GM21390 (cell line): ENCODE measurements at regions not wholly inside any gene's neighbourhood (a gene's known extent, or its start where the extent isn't known, plus 50 kb on each side); places are given as distances from the start of the nearest gene placed in this dataset.
"Not testable (repeated sequence)": the region's sequence is repeated elsewhere in the genome, so short reads cannot be mapped to it uniquely, and the experiment has no call there.

Experiments used
- ATAC-seq: cut with Tn5 transposase; IDR thresholded peaks from one replicate; pipeline ENCODE4 v1.9.1; 2021; ENCODE audit not compliant: unreplicated experiment

- no peak for ATAC-seq
Observed at GRCh38 chr15:20369500-20369899, 172.1 kb downstream of the GOLGA6L6 start.

GRCh38 chr15:20368974-20369373 lies 172.6 kb downstream of the GOLGA6L6 start:
- ATAC-seq = no peak

- ATAC-seq = no peak
Observed at GRCh38 chr15:20367093-20367492, 174.5 kb downstream of the GOLGA6L6 start.

GRCh38 chr15:20363591-20363990 lies 178.0 kb downstream of the GOLGA6L6 start:
- not testable (repeated sequence) for ATAC-seq

GRCh38 chr15:20361091-20361490 lies 180.5 kb downstream of the GOLGA6L6 start:
- no peak for ATAC-seq

- no peak for ATAC-seq
Observed at GRCh38 chr15:20358779-20359414, 182.7 kb downstream of the GOLGA6L6 start.

- no peak for ATAC-seq
Observed at GRCh38 chr15:20358066-20358778, 183.4 kb downstream of the GOLGA6L6 start.

GRCh38 chr15:20357481-20358065 lies 184.0 kb downstream of the GOLGA6L6 start:
- ATAC-seq = no peak

GRCh38 chr15:20356911-20357480 lies 184.6 kb downstream of the GOLGA6L6 start:
- no peak for ATAC-seq

- peak; percentile 55 for ATAC-seq
Observed at GRCh38 chr15:20356444-20356910, 185.1 kb downstream of the GOLGA6L6 start.

GRCh38 chr15:20355256-20355868 lies 186.2 kb downstream of the GOLGA6L6 start:
- ATAC-seq = no peak

- not testable (repeated sequence) for ATAC-seq
Observed at GRCh38 chr15:20354884-20355223, 186.7 kb downstream of the GOLGA6L6 start.

GRCh38 chr15:20353966-20354883 lies 187.4 kb downstream of the GOLGA6L6 start:
- ATAC-seq = no peak

- no peak for ATAC-seq
Observed at GRCh38 chr15:20352241-20353200, 189.1 kb downstream of the GOLGA6L6 start.

GRCh38 chr15:20351448-20351971 lies 190.1 kb downstream of the GOLGA6L6 start:
- ATAC-seq = no peak

- ATAC-seq = no peak
Observed at GRCh38 chr15:20349774-20350498, 191.7 kb downstream of the GOLGA6L6 start.

- ATAC-seq = no peak
Observed at GRCh38 chr15:20348900-20349773, 192.5 kb downstream of the GOLGA6L6 start.
